Urinary bladder (tissue), 3 donors: ENCODE measurements at regions not wholly inside any gene's neighbourhood (a gene's known extent, or its start where the extent isn't known, plus 50 kb on each side); places are given as distances from the start of the nearest gene placed in this dataset.

ENCODE experiments used
- DNase-seq: peaks from one replicate; pipeline ENCODE4 v3.0.0-alpha.2; 2015; ENCODE audit errors: extremely low spot score
- H3K27ac ChIP-seq: one replicate; pipeline ENCODE4 v1.5.1; 2013; ENCODE audit warnings: low read depth, mild to moderate bottlenecking, moderate library complexity
- H3K36me3 ChIP-seq: one replicate; pipeline ENCODE4 v1.6.1; 2013; ENCODE audit warnings: mild to moderate bottlenecking, moderate library complexity; ENCODE audit not compliant: insufficient read depth
- H3K4me1 ChIP-seq: one replicate; pipeline ENCODE4 v1.6.1; 2013; ENCODE audit warnings: mild to moderate bottlenecking, moderate library complexity; ENCODE audit not compliant: insufficient read depth
- H3K4me3 ChIP-seq: one replicate; pipeline ENCODE4 v1.5.1; 2013; ENCODE audit warnings: low read depth, low read length
- WGBS: extraction: QIAGEN DNeasy Blood & Tissue Kit; methylation state at CpG from one replicate; pipeline ENCODE4 v1.1.7; 2013; 5-methylcytosine and 5-hydroxymethylcytosine counted together
- donor health status: healthy with polysubstance abuse.
- donor health status: healthy.

GRCh38 chr10:47127188-47127785 lies 172.7 kb upstream of the GDF10 start:
- DNase-seq, result no peak
- Histone ChIP-seq H3K36me3 (no peaks in the 10 kb centered on the region), H3K4me3 (no peak overlapping the region), H3K27ac (no peak overlapping the region), H3K4me1 (no peaks in the 10 kb centered on the region)
- WGBS, result 68% methylated on average over 5 of the region's 5 CpGs

- no peaks in the 10 kb centered on the region for H3K4me1 ChIP-seq
- no peak overlapping the region for H3K27ac ChIP-seq
- no peak overlapping the region for H3K4me3 ChIP-seq
- DNase-seq, result no peak
- no peaks in the 10 kb centered on the region for H3K36me3 ChIP-seq
These were observed 169.5 kb upstream of the GDF10 start for GRCh38 chr10:47130491-47130890.

- no peak overlapping the region for H3K27ac ChIP-seq
- 79% methylated on average over 6 of the region's 6 CpGs for WGBS
- no peak for DNase-seq
- no peaks in the 10 kb centered on the region for H3K36me3 ChIP-seq
- H3K4me3 ChIP-seq, result no peak overlapping the region
- no peaks in the 10 kb centered on the region for H3K4me1 ChIP-seq
These were observed 166.0 kb upstream of the GDF10 start for GRCh38 chr10:47133871-47134570.

GRCh38 chr10:47136866-47137265 lies 163.1 kb upstream of the GDF10 start:
- Histone ChIP-seq H3K36me3 (no peaks in the 10 kb centered on the region), H3K27ac (no peak overlapping the region), H3K4me1 (no peaks in the 10 kb centered on the region), H3K4me3 (no peak overlapping the region)
- 80% methylated on average over 3 of the region's 3 CpGs for WGBS
- DNase-seq, result no peak

GRCh38 chr10:47137311-47137851 lies 162.6 kb upstream of the GDF10 start:
- H3K36me3 ChIP-seq, result no peaks in the 10 kb centered on the region
- no peak overlapping the region for H3K27ac ChIP-seq
- WGBS, result 77% methylated on average over 5 of the region's 5 CpGs
- no peak overlapping the region for H3K4me3 ChIP-seq
- no peaks in the 10 kb centered on the region for H3K4me1 ChIP-seq
- no peak for DNase-seq

GRCh38 chr10:47139121-47139520 lies 160.9 kb upstream of the GDF10 start:
- 74% methylated on average over 7 of the region's 7 CpGs for WGBS
- Histone ChIP-seq H3K27ac (no peak overlapping the region), H3K36me3 (no peaks in the 10 kb centered on the region), H3K4me1 (no peaks in the 10 kb centered on the region), H3K4me3 (no peak overlapping the region)
- DNase-seq, result no peak

- WGBS, result 62% methylated on average over 6 of the region's 6 CpGs
- no peak overlapping the region for H3K27ac ChIP-seq
- H3K4me1 ChIP-seq, result no peaks in the 10 kb centered on the region
- H3K4me3 ChIP-seq, result no peak overlapping the region
- H3K36me3 ChIP-seq, result no peaks in the 10 kb centered on the region
- DNase-seq, result no peak
These were observed 159.1 kb upstream of the GDF10 start for GRCh38 chr10:47140761-47141348.

- Histone ChIP-seq H3K4me3 (no peak overlapping the region), H3K36me3 (no peaks in the 10 kb centered on the region), H3K27ac (no peak overlapping the region), H3K4me1 (no peaks in the 10 kb centered on the region)
- DNase-seq, result no peak
- WGBS, result 93% methylated on average over 5 of the region's 5 CpGs
These were observed 158.6 kb upstream of the GDF10 start for GRCh38 chr10:47141349-47141748.

GRCh38 chr10:47143072-47143471 lies 156.9 kb upstream of the GDF10 start:
- Histone ChIP-seq H3K27ac (no peak overlapping the region), H3K4me1 (no peaks in the 10 kb centered on the region), H3K36me3 (no peaks in the 10 kb centered on the region), H3K4me3 (no peak overlapping the region)
- 91% methylated on average over 9 of the region's 9 CpGs for WGBS
- no peak for DNase-seq

- no peaks in the 10 kb centered on the region for H3K4me1 ChIP-seq
- 96% methylated on average over 1 of the region's 1 CpG for WGBS
- no peak overlapping the region for H3K4me3 ChIP-seq
- no peaks in the 10 kb centered on the region for H3K36me3 ChIP-seq
- H3K27ac ChIP-seq, result no peak overlapping the region
- no peak for DNase-seq
These were observed 156.5 kb upstream of the GDF10 start for GRCh38 chr10:47143473-47143872.

- Histone ChIP-seq H3K27ac (no peak overlapping the region), H3K4me3 (no peak overlapping the region), H3K36me3 (no peaks in the 10 kb centered on the region), H3K4me1 (no peaks in the 10 kb centered on the region)
- WGBS, result 98% methylated on average over 3 of the region's 3 CpGs
- no peak for DNase-seq
These were observed 155.5 kb upstream of the GDF10 start for GRCh38 chr10:47144525-47144924.

GRCh38 chr10:47145290-47145934 lies 154.6 kb upstream of the GDF10 start:
- Histone ChIP-seq H3K4me3 (no peak overlapping the region), H3K4me1 (no peaks in the 10 kb centered on the region), H3K36me3 (no peaks in the 10 kb centered on the region), H3K27ac (no peak overlapping the region)
- no peak for DNase-seq
- 84% methylated on average over 5 of the region's 5 CpGs for WGBS

GRCh38 chr10:47146572-47146971 lies 153.4 kb upstream of the GDF10 start:
- DNase-seq, result no peak
- H3K4me1 ChIP-seq, result no peaks in the 10 kb centered on the region
- WGBS, result 69% methylated on average over 3 of the region's 3 CpGs
- no peaks in the 10 kb centered on the region for H3K36me3 ChIP-seq
- no peak overlapping the region for H3K4me3 ChIP-seq
- no peak overlapping the region for H3K27ac ChIP-seq

GRCh38 chr10:47147186-47147585 lies 152.8 kb upstream of the GDF10 start:
- Histone ChIP-seq H3K4me1 (no peaks in the 10 kb centered on the region), H3K4me3 (no peak overlapping the region), H3K36me3 (no peaks in the 10 kb centered on the region), H3K27ac (no peak overlapping the region)
- DNase-seq, result no peak
